DND-41 (cell line): ENCODE measurements at regions not wholly inside any gene's neighbourhood (a gene's known extent, or its start where the extent isn't known, plus 50 kb on each side); places are given as distances from the start of the nearest gene placed in this dataset.

ENCODE experiments used
- ATAC-seq: fragments of 200-7000 bp; cut with Tn5 transposase; 3 replicates; pipeline ENCODE4 v1.9.1; 2021; ENCODE audit warnings: low read depth; ENCODE audit not compliant: insufficient read depth
- DNase-seq: peaks from one replicate; pipeline ENCODE4 v3.0.0-alpha.2; 2020
- H2AFZ ChIP-seq: 2 replicates; pipeline ENCODE4 v1.6.0; 2012; ENCODE audit warnings: low read depth, low read length
- H3K27ac ChIP-seq: 2 replicates; pipeline ENCODE4 v1.5.1; 2012; ENCODE audit warnings: low read length, inconsistent platforms
- H3K27me3 ChIP-seq: fragments of 200-600 bp; sonication (generic); 2 replicates; pipeline ENCODE4 v1.6.0; 2012; ENCODE audit warnings: low read length, mild to moderate bottlenecking, inconsistent platforms; ENCODE audit not compliant: insufficient read depth, poor library complexity
- H3K36me3 ChIP-seq: 2 replicates; pipeline ENCODE4 v1.5.1; 2012; ENCODE audit warnings: low read length, inconsistent platforms; ENCODE audit not compliant: insufficient read depth
- H3K4me1 ChIP-seq: 2 replicates; pipeline ENCODE4 v1.5.1; 2012; ENCODE audit warnings: mild to moderate bottlenecking, low read length; ENCODE audit not compliant: insufficient read depth
- H3K4me2 ChIP-seq: 2 replicates; pipeline ENCODE4 v1.6.0; 2012; ENCODE audit warnings: mild to moderate bottlenecking, moderate library complexity, low read length, inconsistent platforms; ENCODE audit not compliant: insufficient read depth
- H3K4me3 ChIP-seq, 2 experiments: fragments of 200-600 bp in 1 of 2; shearing (Covaris generic) in 1 of 2; 2 replicates each; pipeline ENCODE4 v1.5.1; 2012 to 2016; ENCODE audit warnings: inconsistent platforms in 2 of 2, low read length in 2 of 2, mild to moderate bottlenecking in 2 of 2, low read depth in 1 of 2, moderate library complexity in 1 of 2
- H3K79me2 ChIP-seq: 2 replicates; pipeline ENCODE4 v1.6.0; 2012; ENCODE audit warnings: low read length, inconsistent platforms; ENCODE audit not compliant: insufficient read depth
- H3K9ac ChIP-seq: 2 replicates; pipeline ENCODE4 v1.6.0; 2012; ENCODE audit warnings: low read depth, mild to moderate bottlenecking, inconsistent platforms, low read length, moderate library complexity
- H3K9me3 ChIP-seq: 2 replicates; pipeline ENCODE4 v1.5.1; 2012; ENCODE audit warnings: low read length, moderate library complexity, mild to moderate bottlenecking, inconsistent platforms; ENCODE audit not compliant: insufficient read depth, severe bottlenecking
- H4K20me1 ChIP-seq: 2 replicates; pipeline ENCODE4 v1.6.0; 2012; ENCODE audit warnings: low read length; ENCODE audit not compliant: insufficient read depth
- EZH2 ChIP-seq: IDR thresholded peaks from 3 replicates; pipeline ENCODE4 v1.6.1; 2012; ENCODE audit warnings: borderline replicate concordance, low read depth, mild to moderate bottlenecking, moderate library complexity, low read length, inconsistent platforms; ENCODE audit not compliant: severe bottlenecking
- TF ChIP-seq, protein P1 (sequence below): IDR thresholded peaks from 2 replicates; pipeline ENCODE4 v1.5.1; 2012; ENCODE audit warnings: borderline replicate concordance, low read length, moderate library complexity, mild to moderate bottlenecking; ENCODE audit not compliant: poor library complexity, severe bottlenecking; ENCODE audit errors: extremely low read depth

DNA sequence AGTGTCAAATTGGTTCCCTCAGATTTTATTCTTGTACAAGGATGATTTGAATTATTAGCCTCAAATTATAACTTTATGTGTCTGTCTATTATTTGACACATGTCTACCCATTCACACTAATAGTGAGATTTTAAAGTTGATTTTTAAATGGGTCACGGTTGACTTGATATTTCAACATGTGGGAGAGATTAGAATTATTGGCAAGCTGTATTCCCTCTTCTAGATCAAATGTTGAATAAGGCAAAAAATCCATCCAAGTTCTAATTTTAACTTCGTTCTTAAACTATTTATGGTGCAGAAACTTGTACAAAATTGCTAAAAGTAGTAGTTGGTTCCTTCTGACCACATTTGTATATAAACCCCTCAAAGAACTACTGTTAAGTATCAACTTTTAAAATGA lies 1498.0 kb downstream of the STIM2 start:
- DNase-seq (no peak), ATAC-seq (no peak)
- H3K4me1 ChIP-seq = no peaks in the 10 kb centered on the region
- H3K4me3 ChIP-seq = no peak overlapping the region
- no peak overlapping the region for H3K4me2 ChIP-seq
- no peaks in the 10 kb centered on the region for H4K20me1 ChIP-seq
- no peaks in the 10 kb centered on the region for H3K27me3 ChIP-seq
- no peaks in the 10 kb centered on the region for H3K9me3 ChIP-seq
- H3K27ac ChIP-seq = no peak overlapping the region
- no peaks in the 10 kb centered on the region for H3K36me3 ChIP-seq
- no peak overlapping the region for H2AFZ ChIP-seq
- no peaks in the 10 kb centered on the region for H3K79me2 ChIP-seq
- TF ChIP-seq EZH2 = no peak
- TF ChIP-seq, protein P1, sequence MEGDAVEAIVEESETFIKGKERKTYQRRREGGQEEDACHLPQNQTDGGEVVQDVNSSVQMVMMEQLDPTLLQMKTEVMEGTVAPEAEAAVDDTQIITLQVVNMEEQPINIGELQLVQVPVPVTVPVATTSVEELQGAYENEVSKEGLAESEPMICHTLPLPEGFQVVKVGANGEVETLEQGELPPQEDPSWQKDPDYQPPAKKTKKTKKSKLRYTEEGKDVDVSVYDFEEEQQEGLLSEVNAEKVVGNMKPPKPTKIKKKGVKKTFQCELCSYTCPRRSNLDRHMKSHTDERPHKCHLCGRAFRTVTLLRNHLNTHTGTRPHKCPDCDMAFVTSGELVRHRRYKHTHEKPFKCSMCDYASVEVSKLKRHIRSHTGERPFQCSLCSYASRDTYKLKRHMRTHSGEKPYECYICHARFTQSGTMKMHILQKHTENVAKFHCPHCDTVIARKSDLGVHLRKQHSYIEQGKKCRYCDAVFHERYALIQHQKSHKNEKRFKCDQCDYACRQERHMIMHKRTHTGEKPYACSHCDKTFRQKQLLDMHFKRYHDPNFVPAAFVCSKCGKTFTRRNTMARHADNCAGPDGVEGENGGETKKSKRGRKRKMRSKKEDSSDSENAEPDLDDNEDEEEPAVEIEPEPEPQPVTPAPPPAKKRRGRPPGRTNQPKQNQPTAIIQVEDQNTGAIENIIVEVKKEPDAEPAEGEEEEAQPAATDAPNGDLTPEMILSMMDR = no peak
- H3K9ac ChIP-seq = no peak overlapping the region

DNA sequence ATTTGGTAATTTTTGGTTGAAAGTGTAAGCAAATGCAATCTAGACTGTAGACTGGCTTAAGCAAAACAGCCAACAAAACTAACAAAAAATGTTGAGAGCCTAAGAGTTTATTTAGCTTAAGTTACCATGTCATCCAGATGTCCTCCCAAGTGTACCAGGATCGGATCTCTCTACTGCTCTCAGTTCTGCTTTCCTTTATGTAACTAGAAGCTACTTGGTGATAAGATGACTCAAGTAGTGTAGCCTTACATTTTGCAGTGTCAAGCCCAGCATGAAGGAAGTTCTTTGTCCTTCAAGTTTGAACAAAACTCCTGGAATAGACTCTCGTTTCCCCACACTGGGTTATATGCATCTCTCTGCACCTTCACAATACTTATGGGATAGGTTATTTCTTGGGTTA lies 1500.0 kb downstream of the STIM2 start:
- H3K36me3 ChIP-seq = no peaks in the 10 kb centered on the region
- no peaks in the 10 kb centered on the region for H4K20me1 ChIP-seq
- no peak overlapping the region for H3K4me3 ChIP-seq
- no peak overlapping the region for H3K27ac ChIP-seq
- TF ChIP-seq, protein P1 = no peak
- TF ChIP-seq EZH2 = no peak
- no peak overlapping the region for H2AFZ ChIP-seq
- H3K9ac ChIP-seq = no peak overlapping the region
- H3K79me2 ChIP-seq = no peaks in the 10 kb centered on the region
- H3K4me1 ChIP-seq = no peaks in the 10 kb centered on the region
- DNase-seq (no peak), ATAC-seq (no peak)
- no peaks in the 10 kb centered on the region for H3K27me3 ChIP-seq
- no peaks in the 10 kb centered on the region for H3K9me3 ChIP-seq
- H3K4me2 ChIP-seq = no peak overlapping the region

DNA sequence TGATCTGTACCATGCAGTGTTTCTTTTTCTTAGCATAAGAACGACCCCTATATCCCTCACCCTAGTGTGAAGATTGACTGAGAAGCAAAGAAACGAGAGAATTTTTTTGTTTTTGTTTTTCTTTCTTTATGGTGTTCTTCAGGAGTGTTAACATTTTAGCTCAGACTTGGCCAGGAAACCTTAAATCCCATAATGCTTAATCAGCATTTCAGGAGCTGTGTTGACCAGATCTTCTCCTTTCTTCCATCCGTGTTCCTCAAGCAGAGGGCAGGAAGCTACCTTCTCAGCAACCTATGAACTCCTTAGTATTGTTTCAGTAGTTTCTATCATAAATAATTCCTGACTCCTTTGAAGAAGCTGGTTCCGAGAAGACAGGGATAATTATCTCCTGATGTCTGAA lies 1501.5 kb downstream of the STIM2 start:
- Histone ChIP-seq H3K27ac (no peak overlapping the region), H3K9ac (no peak overlapping the region), H3K4me2 (no peak overlapping the region), H3K4me3 (no peak overlapping the region), H4K20me1 (no peaks in the 10 kb centered on the region), H3K27me3 (no peaks in the 10 kb centered on the region), H3K79me2 (no peaks in the 10 kb centered on the region), H3K4me1 (no peaks in the 10 kb centered on the region), H3K36me3 (no peaks in the 10 kb centered on the region), H2AFZ (no peak overlapping the region), H3K9me3 (no peaks in the 10 kb centered on the region)
- DNase-seq = no peak
- TF ChIP-seq, protein P1 = no peak
- TF ChIP-seq EZH2 = no peak
- ATAC-seq = no peak

DNA sequence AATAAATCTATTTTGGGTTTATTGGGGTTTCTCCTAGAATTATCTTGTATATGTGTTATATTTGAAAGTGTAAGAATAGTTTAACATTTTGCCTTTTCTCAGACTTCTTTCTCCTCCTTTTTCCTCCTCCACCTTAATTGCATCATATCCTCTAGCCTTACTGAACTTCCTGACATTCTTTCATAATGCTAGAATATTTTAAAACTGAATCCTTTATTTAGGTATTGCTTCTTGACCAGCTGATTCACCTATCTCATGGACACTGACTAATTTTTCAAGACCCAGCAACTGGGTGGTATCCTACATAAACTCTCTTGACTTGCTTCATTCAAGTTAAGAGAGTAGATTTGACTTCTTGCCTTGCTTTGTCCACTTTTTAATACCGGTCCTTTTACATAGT lies 1508.9 kb downstream of the STIM2 start:
- no peak overlapping the region for H3K4me3 ChIP-seq
- H3K79me2 ChIP-seq = no peaks in the 10 kb centered on the region
- H2AFZ ChIP-seq = no peak overlapping the region
- no peak overlapping the region for H3K27ac ChIP-seq
- H3K4me2 ChIP-seq = no peak overlapping the region
- H3K9ac ChIP-seq = no peak overlapping the region
- H3K27me3 ChIP-seq = no peaks in the 10 kb centered on the region
- DNase-seq (no peak), ATAC-seq (no peak)
- no peaks in the 10 kb centered on the region for H3K4me1 ChIP-seq
- no peaks in the 10 kb centered on the region for H3K9me3 ChIP-seq
- no peaks in the 10 kb centered on the region for H4K20me1 ChIP-seq
- H3K36me3 ChIP-seq = no peaks in the 10 kb centered on the region
- no peak for TF ChIP-seq EZH2
- TF ChIP-seq, protein P1 = no peak
